ENCODE measurements at regions not wholly inside any gene's neighbourhood (a gene's known extent, or its start where the extent isn't known, plus 50 kb on each side); places are given as distances from the start of the nearest gene placed in this dataset.

DNA sequence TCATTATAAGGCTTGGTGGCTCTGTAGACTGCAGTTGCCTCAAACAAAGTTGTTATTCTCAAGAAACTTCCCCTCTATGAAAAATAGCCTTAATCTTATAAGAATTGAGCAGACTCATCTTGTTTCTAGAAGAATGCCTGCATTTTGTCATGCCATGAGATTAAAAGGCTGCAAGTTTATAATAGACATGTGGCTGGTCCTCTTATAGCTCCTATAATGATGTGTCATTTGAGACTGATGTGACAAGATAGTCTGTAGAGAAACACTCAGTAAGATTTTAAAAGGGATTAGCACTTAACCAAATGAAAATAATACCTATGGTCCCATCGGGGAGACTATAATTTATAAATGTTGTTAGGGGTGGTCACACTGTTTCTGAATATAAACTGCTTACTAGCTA, 312.5 kb downstream of the OXSM start:
- in situ Hi-C loops (cut with MboI) = no loop called here
- Histone ChIP-seq H3K9me3 (replicated peaks; ENCODE audit: control insufficient read depth, insufficient read depth, low read length) (no peaks in the 10 kb centered on the region), H3K4me2 (ENCODE audit: control insufficient read depth, insufficient read depth) (no peak overlapping the region), H3K4me3 (no peak overlapping the region), H3K36me3 (ENCODE audit: control insufficient read depth in 2 of 2, insufficient read depth in 2 of 2, low read length in 1 of 2) (no peaks in the 10 kb centered on the region), H4K20me1 (ENCODE audit: control insufficient read depth, insufficient read depth) (no peaks in the 10 kb centered on the region), H3K79me2 (ENCODE audit: control insufficient read depth, insufficient read depth, low read length) (no peaks in the 10 kb centered on the region), H3K27me3 (replicated peaks in 1 of 2; ENCODE audit: control insufficient read depth in 2 of 2, insufficient read depth in 2 of 2, low read length in 1 of 2) (no peaks in the 10 kb centered on the region), H3K9ac (ENCODE audit: control insufficient read depth, insufficient read depth, low read length) (no peak overlapping the region), H3K27ac (ENCODE audit: control insufficient read depth, insufficient read depth) (no peak overlapping the region), H2AFZ (ENCODE audit: control insufficient read depth, low read depth, low read length) (no peak overlapping the region), H3K4me1 (ENCODE audit: control insufficient read depth, insufficient read depth, low read length) (no peaks in the 10 kb centered on the region)
- no peak for FAIRE-seq
- ChIA-PET SMC1A (ENCODE audit: uncharacterized antibody, unreplicated experiment) (interaction anchor here (1.0 to 1.4 kb wide), 3 partner anchors 9 to 27 kb away, joined by 3 read pairs; no protein-coding TSS in a partner anchor), RAD21 (ENCODE audit: unreplicated experiment) (no interaction called here), POLR2A (interaction anchor here (0.7 kb wide), 1 partner anchor 38 kb away, joined by 3 read pairs; no protein-coding TSS in a partner anchor), CTCF (interaction anchor here (1.3 kb wide), 1 partner anchor 16 kb away, joined by 4 read pairs; no protein-coding TSS in a partner anchor)
- no TSS peak for BruUV-seq (replicated peaks)
- DNase-seq (ENCODE audit: low read depth, low spot score) = no peak
- ATAC-seq = no peak
- TF ChIP-seq IKZF1 (conservative IDR thresholded peaks at IDR 0.05) (no peak), SREBF2 (IDR thresholded peaks at IDR 0.05; ENCODE audit: low read length) (no peak), PAX5 (IDR thresholded peaks at IDR 0.05; ENCODE audit: borderline replicate concordance, low read depth, low read length) (no peak), CREB1 (IDR thresholded peaks at IDR 0.05; ENCODE audit: low read depth) (no peak), ZNF274 (IDR thresholded peaks at IDR 0.05; ENCODE audit: insufficient read depth, insufficient read length) (no peak), HDAC6 (IDR thresholded peaks at IDR 0.05; ENCODE audit: unreplicated experiment) (no peak), BHLHE40 (IDR thresholded peaks at IDR 0.05; ENCODE audit: borderline replicate concordance in 1 of 2, low read depth in 2 of 2, low read length in 1 of 2) (no peak), MTA3 (IDR thresholded peaks at IDR 0.05; ENCODE audit: borderline replicate concordance, low read length) (no peak), MTA2 (IDR thresholded peaks at IDR 0.05; ENCODE audit: low read depth) (no peak), ZNF24 (IDR thresholded peaks at IDR 0.05) (no peak), FOXK2 (IDR thresholded peaks at IDR 0.05) (no peak), JUND (IDR thresholded peaks at IDR 0.05; ENCODE audit: low read depth, low read length) (no peak), CBX5 (IDR thresholded peaks at IDR 0.05; ENCODE audit: low read depth) (no peak)
- TF ChIP-seq, protein P1, sequence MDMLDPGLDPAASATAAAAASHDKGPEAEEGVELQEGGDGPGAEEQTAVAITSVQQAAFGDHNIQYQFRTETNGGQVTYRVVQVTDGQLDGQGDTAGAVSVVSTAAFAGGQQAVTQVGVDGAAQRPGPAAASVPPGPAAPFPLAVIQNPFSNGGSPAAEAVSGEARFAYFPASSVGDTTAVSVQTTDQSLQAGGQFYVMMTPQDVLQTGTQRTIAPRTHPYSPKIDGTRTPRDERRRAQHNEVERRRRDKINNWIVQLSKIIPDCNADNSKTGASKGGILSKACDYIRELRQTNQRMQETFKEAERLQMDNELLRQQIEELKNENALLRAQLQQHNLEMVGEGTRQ (IDR thresholded peaks at IDR 0.05; ENCODE audit: borderline replicate concordance, low read depth, low read length) = no peak
- TF ChIP-seq, protein P2, sequence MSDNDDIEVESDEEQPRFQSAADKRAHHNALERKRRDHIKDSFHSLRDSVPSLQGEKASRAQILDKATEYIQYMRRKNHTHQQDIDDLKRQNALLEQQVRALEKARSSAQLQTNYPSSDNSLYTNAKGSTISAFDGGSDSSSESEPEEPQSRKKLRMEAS (IDR thresholded peaks at IDR 0.05; ENCODE audit: low read depth, low read length) = no peak
- TF ChIP-seq, protein P3, sequence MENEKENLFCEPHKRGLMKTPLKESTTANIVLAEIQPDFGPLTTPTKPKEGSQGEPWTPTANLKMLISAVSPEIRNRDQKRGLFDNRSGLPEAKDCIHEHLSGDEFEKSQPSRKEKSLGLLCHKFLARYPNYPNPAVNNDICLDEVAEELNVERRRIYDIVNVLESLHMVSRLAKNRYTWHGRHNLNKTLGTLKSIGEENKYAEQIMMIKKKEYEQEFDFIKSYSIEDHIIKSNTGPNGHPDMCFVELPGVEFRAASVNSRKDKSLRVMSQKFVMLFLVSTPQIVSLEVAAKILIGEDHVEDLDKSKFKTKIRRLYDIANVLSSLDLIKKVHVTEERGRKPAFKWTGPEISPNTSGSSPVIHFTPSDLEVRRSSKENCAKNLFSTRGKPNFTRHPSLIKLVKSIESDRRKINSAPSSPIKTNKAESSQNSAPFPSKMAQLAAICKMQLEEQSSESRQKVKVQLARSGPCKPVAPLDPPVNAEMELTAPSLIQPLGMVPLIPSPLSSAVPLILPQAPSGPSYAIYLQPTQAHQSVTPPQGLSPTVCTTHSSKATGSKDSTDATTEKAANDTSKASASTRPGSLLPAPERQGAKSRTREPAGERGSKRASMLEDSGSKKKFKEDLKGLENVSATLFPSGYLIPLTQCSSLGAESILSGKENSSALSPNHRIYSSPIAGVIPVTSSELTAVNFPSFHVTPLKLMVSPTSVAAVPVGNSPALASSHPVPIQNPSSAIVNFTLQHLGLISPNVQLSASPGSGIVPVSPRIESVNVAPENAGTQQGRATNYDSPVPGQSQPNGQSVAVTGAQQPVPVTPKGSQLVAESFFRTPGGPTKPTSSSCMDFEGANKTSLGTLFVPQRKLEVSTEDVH (IDR thresholded peaks at IDR 0.05; ENCODE audit: low read depth, partially characterized antibody) = no peak
- TF ChIP-seq, protein P4, sequence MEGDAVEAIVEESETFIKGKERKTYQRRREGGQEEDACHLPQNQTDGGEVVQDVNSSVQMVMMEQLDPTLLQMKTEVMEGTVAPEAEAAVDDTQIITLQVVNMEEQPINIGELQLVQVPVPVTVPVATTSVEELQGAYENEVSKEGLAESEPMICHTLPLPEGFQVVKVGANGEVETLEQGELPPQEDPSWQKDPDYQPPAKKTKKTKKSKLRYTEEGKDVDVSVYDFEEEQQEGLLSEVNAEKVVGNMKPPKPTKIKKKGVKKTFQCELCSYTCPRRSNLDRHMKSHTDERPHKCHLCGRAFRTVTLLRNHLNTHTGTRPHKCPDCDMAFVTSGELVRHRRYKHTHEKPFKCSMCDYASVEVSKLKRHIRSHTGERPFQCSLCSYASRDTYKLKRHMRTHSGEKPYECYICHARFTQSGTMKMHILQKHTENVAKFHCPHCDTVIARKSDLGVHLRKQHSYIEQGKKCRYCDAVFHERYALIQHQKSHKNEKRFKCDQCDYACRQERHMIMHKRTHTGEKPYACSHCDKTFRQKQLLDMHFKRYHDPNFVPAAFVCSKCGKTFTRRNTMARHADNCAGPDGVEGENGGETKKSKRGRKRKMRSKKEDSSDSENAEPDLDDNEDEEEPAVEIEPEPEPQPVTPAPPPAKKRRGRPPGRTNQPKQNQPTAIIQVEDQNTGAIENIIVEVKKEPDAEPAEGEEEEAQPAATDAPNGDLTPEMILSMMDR (IDR thresholded peaks at IDR 0.05 in 2 of 3, conservative IDR thresholded peaks at IDR 0.05 in 1 of 3; ENCODE audit: control insufficient read depth in 2 of 3, extremely low read depth in 1 of 3, insufficient read depth in 1 of 3, low read depth in 3 of 3, low read length in 3 of 3) = no peak
- TF ChIP-seq, protein P5, sequence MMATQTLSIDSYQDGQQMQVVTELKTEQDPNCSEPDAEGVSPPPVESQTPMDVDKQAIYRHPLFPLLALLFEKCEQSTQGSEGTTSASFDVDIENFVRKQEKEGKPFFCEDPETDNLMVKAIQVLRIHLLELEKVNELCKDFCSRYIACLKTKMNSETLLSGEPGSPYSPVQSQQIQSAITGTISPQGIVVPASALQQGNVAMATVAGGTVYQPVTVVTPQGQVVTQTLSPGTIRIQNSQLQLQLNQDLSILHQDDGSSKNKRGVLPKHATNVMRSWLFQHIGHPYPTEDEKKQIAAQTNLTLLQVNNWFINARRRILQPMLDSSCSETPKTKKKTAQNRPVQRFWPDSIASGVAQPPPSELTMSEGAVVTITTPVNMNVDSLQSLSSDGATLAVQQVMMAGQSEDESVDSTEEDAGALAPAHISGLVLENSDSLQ (IDR thresholded peaks at IDR 0.05) = no peak
- intact Hi-C loops (cut with micrococcal nuclease; ENCODE audit: unreplicated experiment) = no loop called here
- 5% methylated on average over 1 of the region's 1 CpG for WGBS (ENCODE audit: insufficient coverage, insufficient replicate concordance, low lambda C conversion rate, missing lambda C conversion rate)
